ENCODE measurements at regions not wholly inside any gene's neighbourhood (a gene's known extent, or its start where the extent isn't known, plus 50 kb on each side); places are given as distances from the start of the nearest gene placed in this dataset.

- TF ChIP-seq CTCF (conservative IDR thresholded peaks at IDR 0.05; ENCODE audit: low read depth in 2 of 2): no peak
- no peak for TF ChIP-seq EZH2 (IDR thresholded peaks at IDR 0.05; ENCODE audit: low read depth, unreplicated experiment)
- no peak for TF ChIP-seq JUNB (IDR thresholded peaks at IDR 0.05; ENCODE audit: unreplicated experiment)
- TF ChIP-seq EZH2phosphoT487 (IDR thresholded peaks at IDR 0.05; ENCODE audit: unreplicated experiment): no peak
- no peak for TF ChIP-seq ZNF331 (CRISPR knock-in tag; IDR thresholded peaks at IDR 0.05; ENCODE audit: low read depth)
- no peak for TF ChIP-seq ZNF114 (CRISPR knock-in tag; IDR thresholded peaks at IDR 0.05)
- TF ChIP-seq REST (IDR thresholded peaks at IDR 0.05; ENCODE audit: unreplicated experiment): no peak
- no peak for TF ChIP-seq CREB1 (CRISPR knock-in tag; IDR thresholded peaks at IDR 0.05; ENCODE audit: low read depth)
- TF ChIP-seq POLR2AphosphoS5 (IDR thresholded peaks at IDR 0.05; ENCODE audit: low read depth): no peak
- no peak for TF ChIP-seq STAT1 (IDR thresholded peaks at IDR 0.05; ENCODE audit: unreplicated experiment)
- TF ChIP-seq ETS1 (IDR thresholded peaks at IDR 0.05): no peak
- TF ChIP-seq NANOG (IDR thresholded peaks at IDR 0.05; ENCODE audit: borderline replicate concordance): no peak
Measured at GRCh38 chr14:76941544-76941943, 87.0 kb downstream of the IRF2BPL start.
